GM21367 (cell line): ENCODE measurements at regions not wholly inside any gene's neighbourhood (a gene's known extent, or its start where the extent isn't known, plus 50 kb on each side); places are given as distances from the start of the nearest gene placed in this dataset.
A peak's percentile ranks its signal among the peaks of the same experiment; 100 is the strongest.

ENCODE experiments used
- ATAC-seq: cut with Tn5 transposase; IDR thresholded peaks from one replicate; pipeline ENCODE4 v1.9.1; 2021; ENCODE audit not compliant: unreplicated experiment

DNA sequence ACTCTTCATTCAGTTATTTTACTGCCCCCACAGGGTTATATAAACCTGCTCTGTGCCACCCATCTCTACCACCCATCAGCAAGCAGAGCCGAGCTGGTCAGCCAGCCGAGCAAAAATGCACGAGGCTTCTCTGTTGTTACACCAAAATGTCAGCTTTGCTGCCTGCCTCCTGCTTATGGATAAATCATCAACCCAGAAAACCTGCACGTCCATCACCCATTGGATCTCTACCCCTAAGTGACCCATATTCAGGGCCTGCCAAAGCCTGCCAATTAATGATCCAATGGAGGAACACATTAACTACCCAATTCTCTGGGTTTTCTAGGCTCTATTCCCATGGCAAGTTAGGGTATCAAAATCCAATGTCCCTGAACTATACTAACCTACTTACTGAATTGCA lies 365.5 kb upstream of the ACVR2A start:
- ATAC-seq: no peak

DNA sequence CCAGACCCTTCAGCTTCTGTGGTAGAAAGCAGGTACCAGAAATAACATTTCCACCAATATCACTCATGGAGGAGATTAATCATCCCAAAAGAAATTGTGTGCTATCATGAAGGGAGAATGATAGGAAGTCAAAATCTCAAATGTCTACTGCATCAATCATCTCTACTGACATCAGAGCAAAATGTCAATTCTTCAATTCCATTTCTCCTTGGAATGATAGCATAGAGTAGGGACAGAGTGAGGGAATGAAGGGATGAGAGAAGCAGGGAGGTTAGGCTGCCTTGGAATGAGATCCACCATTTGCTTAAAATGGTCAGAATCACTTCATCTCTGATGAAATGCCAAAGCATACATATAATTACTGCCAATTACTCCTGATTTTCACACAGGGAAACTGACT lies 371.8 kb upstream of the ACVR2A start:
- ATAC-seq: no peak

DNA sequence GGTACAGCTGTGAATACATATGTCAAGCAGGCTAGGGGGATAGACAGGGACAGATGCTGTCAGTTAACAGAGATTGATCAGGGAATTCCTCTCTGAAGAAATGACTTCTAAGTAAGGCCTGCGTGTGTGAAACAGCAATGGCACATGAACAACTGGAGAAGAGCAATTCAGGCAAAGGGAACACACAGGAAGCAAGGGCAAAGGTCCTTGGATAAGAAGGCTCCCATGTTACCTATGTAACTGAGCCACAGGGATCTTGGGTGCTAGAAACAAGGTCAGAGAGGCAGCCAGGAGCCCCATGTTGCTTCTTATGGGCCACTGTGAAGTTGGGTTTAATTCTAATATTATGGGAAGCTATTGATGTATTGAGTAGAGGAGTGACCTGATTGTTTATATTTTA lies 373.7 kb upstream of the ACVR2A start:
- no peak for ATAC-seq

DNA sequence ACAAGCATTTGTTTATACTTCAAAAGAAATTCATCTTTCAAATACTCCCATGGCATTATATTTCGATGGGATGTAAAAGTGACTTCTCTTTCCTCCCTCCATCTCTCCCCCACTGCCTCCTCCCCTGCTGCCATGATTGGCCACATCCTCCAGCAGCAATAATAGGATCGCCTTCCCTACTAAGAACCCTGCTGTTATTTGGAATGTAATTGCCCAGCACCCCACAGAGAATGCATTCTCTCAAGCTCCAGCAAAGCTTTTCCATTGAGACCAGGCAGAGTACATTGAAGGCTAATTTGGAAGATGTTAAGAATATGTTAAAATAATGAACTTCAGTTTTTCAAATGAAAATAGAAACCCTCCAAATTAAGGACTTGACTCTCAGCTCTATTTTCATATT lies 375.4 kb upstream of the ACVR2A start:
- ATAC-seq: no peak

DNA sequence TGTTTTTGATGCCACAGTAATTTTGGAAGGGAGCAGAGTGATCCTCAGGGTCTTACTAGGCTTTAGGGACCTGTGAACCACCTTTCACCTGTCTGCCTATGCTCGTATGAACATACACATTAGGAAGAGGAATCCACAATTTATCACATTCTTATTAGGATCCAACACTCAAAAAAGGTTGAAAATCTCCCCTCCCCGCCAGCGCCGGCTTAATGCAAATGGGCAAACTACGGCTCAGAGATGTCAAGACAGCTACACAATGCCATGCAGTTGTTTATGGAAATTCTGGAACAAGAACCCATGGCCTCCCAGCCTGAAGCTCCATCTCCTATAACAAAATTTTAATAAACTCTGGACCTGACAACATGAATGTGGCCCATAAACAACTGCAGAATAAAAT lies 375.9 kb upstream of the ACVR2A start:
- no peak for ATAC-seq

DNA sequence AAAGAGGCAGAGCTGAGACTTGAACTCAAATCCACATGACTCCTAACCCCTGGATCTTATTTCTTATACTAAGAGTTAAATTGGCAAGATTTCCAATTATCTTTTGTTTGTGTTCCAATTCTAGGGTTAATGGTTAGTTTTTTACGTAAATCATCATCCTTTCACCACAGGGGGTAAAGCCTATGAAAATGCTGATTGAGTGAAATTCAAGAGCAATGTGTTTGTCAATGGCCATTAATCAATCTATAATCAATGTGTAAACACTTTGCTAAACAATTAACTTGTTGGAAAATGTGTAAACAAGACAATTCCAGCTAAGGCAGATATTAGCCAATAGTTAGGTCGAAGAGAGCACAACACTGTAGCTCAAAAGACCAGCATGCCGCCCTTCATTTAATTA lies 376.5 kb upstream of the ACVR2A start:
- no peak for ATAC-seq

DNA sequence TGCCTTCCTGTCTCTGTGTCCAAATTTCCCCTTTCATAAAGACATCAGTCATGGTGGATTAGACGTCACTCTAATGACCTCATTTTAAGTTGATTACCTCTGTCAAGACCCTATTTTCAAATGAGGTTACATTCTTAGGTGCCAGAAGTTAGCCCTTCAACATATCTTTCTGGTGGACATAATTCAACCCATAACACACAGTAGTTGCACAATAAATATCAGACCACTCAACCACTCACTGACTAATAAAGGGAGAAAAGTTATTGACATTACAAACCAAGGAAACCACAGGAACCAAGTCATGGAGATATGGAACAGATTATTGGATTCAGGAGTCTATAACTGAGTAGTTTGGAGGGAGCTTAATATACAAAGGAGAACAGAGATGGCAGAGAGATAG lies 377.4 kb upstream of the ACVR2A start:
- ATAC-seq: no peak

DNA sequence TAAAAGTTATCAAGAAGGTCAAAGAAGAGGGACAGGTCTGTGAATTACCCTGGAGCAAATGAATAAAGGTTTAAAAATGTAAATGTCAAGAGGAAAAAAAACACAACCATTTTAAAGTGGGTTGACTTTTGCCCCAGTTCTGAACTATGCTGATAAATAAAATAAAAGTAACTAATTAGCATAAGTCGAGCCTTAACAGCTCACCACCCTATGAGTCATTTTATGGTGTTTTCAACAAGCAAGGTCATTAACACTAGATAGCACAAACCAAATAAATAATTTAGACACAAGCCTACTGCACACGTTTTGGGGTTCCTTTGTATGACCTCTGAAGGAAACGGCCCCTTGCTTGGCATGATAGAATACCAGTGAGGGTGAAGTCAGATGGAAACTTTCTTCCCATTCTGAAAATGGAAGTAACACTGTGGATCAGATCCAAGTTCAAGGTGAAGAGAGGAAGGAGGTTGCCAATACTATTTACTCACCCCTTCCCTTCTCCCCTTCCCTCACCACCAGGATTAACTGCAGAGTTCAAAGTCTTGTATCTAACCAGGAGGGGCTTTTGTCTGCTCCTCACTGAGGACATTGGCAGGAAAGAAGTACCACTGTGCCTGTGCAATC lies 380.0 kb upstream of the ACVR2A start:
- ATAC-seq: no peak

DNA sequence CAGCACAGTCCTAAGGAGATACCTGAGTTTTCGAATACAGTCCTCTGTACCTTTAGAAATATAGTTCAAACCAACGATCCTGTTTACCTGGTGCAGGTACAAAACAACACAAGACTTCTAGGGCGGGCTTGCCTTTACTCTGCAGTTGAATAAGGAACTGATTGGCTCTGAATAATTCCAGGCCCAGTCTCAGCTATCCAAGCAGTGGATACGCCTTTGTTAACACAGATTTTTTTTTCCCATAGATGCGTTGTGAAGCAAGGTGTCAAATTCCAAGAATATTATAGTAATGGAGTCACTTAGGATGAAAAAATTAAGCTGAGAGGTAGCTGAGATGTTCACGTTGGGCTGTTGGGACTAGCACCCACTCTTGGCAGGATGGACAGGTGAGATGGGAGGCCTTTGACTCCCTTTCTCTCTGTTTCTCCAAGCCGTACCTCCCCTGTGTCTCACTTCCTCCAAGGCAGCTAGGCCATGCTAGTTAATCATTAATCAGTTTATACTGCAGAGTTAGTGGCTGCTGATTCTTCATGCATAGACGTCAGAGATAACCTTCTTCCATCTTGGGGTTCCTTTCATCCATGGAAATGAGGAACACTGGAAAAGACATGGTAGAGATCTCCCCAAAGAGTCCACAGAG lies 380.8 kb upstream of the ACVR2A start:
- peak; percentile 87 for ATAC-seq

DNA sequence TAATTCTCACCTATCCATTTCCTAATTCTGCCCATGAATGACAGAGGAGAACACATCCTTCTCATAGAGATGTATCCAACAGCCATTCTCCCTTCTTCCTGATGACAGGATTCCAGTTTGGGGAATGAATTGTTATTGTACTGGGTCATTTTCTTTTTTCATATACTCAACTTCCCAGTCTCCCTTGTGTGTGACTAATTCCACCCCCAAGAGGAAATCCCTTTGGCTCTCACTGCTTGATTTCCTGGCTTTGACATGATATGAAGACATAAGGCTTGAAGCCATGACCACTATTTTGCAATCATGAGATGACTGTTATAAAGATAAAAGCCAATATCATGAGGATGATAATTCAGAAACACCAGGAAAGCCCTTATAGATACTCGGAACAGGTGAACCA lies 384.7 kb upstream of the ACVR2A start:
- no peak for ATAC-seq

DNA sequence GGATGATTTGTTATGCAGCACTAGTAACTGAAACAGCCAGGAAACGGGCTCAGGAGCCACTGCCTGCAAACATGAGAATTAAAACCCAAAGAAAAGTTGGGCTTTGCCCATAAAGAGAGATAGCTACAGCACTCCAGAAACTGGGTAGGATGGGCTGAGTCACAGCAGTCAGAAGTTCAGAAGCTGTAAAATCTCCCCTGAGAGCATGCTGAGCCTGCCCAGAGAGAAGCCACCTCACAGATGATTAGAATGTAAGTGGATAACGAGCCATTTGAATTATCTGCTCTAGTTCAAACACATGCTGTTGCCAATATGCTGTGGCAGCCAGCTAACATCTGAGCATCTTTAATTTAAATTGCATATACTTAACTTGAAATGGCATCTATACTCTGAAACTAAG lies 388.1 kb upstream of the ACVR2A start:
- no peak for ATAC-seq

DNA sequence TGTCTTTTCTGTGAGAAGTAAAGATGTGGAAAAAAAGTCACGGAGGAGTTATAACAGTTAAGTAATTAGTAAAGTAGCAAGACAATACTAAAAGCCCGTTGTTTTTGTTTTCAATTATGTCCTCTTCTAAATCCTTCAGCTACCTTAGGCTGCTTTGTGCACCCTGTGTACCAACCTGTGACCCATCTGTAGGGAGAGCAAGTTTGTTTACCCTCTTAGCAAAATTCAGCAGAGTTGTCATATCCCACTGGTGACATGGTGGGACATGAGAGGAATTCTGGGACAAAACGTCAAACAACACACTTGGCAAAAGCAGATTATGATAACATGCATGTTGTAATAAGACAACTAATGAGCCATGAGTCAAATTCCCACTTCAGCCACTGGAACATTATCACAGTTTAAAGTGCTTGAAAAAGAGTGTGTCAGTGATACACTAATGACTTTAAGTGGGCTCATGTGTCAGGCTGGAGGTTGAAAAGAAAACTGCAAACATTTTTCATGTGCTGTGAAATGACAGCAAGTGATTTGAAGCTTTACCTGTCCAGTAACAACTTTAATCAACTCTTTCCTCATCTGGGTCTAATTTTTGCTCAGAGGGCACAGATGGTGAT lies 392.8 kb upstream of the ACVR2A start:
- ATAC-seq: no peak

DNA sequence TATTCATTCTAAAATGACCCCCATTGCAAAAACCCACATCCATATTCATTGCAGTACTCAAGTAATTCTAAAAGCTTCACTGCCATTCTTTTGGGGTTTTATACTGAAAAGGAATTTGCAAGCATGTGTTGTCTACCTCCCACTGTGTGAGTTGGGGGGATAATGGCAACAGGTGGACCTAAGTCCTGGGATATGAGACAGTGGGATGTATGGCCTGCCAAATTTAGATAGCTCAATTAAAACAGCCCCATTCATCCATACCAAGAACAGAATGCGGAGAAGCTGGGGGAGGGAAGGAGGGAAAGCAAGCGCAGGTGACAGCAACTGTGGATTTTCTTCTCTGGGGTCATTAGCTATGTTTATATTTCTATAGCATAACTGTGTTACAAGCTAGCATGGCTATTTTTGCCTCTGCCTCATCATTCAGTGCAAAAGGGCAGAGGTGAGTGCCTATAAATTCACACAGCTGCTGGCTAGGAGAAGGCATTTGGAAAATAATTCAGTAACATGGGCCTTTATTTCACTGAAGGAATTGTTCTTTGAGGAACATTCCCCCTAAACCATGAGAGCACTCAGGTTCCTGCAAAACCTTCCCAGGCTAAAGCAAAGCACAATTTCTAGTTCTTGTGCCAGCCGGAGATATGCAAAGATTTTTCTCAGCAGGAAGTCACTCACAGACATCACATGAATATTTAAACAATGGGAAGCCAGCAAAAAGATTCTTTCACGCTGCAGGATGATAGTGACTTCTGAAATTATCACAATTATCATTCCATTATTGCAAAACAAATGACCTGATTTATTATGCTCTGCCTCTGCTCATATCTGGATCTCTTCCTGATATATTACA lies 393.9 kb upstream of the ACVR2A start:
- no peak for ATAC-seq

DNA sequence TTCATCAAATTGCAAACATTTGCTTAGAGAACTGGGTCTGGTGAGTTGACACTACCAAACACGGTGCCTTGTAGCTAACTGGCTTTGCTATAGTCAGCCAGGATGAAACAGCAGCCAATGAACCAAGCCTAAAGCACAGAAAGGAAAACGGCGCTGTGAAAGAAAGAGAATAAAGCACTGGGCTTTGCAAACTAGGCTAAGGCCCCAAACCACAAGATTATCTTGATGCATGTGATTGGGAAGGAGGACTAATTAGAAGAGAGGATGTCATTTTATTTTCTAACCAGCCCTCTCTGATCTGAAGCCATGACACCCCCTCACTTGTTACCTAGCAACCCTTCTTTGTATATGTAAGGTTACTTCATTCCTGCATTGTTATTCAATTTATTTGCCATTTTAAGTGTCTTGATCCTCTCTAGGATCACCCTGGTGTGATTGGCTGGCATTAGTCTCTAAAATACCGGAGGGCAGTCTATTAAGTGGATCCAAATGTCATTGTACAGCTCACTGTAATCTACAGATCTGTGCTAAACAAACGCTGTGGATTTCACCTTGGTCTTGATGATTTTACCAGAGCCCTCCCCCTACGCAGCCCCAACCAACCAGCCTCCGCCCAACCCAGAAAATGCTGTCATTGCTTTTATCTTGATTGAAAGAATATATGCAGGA lies 395.4 kb upstream of the ACVR2A start:
- ATAC-seq: no peak

DNA sequence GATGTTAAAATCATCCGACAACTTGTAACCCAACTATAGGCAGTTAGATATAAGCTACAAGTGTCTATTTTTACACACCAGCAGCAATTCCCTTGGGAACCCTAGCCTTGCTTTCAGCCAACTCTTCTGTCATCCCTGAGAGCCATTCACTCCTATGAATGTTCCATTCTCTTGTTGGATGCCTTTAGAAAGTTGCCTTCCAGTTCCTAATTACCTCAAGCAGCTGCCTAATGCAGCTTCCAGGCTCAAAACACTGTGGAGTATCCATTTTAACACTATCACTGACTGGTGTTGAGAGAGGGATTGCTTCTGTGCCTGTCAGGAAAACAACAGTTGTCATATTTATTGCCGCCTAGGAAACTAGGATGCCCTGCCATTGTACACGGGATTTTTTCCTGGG lies 402.0 kb upstream of the ACVR2A start:
- no peak for ATAC-seq

DNA sequence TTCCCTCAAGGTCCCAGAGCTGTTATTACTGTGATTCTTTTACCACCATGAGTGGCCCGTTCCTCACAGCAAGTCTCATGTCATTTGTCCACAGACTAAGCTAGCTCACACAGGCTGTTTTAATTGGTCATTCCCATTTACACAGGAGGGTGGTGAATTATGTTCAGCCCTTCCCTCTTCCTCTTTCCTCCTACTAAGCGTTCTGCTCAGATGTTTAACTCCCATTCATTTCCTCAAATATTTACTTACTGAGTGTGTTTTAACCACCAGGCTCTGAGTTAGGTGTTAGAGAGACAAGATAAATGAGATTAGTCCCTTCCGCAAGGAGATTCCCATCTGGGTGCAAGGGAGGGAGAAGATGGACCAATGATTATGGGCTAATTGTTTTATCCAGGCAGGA lies 403.6 kb upstream of the ACVR2A start:
- no peak for ATAC-seq

DNA sequence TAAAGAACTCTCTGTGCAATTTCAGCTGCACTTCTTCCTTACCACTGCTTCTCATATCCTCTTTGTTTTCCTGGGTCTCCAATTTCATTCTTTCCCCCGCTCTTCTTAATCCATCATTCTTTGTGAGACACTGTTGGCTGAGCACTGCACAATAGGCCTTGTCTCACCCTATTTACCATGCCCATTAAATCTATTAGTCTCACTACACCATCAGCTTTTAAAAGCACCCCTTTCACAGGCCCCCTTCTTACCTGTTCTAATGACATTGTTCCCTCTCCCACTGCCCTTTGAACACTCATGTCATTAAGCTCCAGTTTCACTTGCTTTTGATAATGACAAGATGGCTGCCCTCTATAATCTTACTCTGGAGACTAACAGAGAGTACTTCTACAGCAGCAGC lies 404.1 kb upstream of the ACVR2A start:
- no peak for ATAC-seq

DNA sequence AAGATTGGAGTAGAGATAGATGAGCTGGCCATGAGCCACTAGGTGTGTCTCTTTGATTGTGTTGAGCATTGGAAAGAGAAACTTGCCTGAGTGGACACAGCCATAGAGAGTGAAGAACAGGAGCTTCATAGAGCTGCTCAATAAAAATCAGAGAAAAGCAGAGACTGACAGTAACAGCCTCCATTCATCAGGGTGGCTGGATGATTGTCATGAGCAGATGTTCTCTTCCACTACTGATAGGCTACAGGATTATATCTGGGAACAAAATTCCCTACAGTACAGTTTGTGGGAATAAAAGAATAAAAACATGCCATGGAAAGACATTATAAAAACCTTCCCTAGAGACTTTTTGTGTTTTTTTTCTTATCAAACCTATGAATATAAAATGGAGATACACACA lies 404.8 kb upstream of the ACVR2A start:
- no peak for ATAC-seq

DNA sequence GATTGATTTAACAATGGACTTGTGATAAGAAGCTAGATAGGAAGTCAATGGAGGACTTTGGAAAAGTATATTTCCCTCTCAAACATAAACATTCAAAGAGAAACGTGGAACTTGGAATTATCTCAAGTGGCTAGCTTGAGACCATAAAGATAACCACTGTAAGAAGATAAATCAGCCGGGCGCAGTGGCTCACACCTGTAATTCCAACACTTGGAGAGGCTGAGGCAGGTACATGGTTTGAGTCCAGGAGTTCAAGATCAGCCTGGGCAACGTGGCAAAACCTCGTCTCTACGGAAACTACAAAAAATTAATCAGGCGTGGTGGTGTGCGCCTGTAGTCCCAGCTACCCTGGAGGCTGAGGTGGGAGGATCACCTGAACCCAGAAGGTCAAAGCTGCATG lies 405.9 kb upstream of the ACVR2A start:
- no peak for ATAC-seq

DNA sequence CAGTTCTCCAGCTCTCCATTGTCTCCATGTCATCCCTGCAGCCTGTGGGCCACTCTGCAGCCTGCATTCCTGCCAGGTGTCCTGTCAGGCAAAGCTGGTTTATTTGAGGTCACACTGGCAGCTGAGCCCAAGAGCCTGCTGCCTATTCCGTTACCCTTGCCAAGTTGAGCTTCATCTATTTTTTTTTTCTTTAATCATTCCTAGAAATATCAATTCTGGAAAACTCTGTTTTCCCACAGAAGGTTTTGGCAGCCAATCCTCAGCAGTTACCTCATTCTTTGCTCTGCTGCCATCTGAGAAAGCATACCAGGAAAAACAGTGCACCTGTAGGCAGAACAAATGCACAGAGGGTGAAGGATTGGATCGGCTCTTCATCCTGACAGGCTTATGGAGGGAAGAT lies 411.0 kb upstream of the ACVR2A start:
- ATAC-seq: no peak

DNA sequence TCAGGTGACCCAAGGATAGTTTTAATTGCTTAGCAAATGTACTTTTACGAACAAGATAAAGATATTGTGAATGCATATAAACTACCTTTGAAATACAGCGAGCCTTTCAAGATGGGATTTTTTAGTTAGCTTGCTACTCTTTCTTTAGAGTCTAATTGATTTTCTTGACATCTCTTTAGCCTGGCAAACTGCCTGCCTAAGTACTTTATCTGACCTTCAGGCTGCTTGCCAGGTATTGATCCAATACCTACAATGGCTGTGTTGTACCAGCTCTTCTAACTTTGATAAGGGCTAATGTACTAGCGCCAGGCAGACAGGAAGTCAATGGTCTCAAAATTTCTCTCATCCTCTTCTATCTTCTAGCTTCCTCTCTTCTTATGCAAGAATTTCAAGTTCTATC lies 414.4 kb upstream of the ACVR2A start:
- no peak for ATAC-seq
